Myocyte (in vitro differentiated cells): ENCODE measurements at regions not wholly inside any gene's neighbourhood (a gene's known extent, or its start where the extent isn't known, plus 50 kb on each side); places are given as distances from the start of the nearest gene placed in this dataset.
A peak's percentile ranks its signal among the peaks of the same experiment; 100 is the strongest.

Experiments
- DNase-seq: peaks from one replicate; pipeline ENCODE4 v3.0.0-alpha.2; 2012; ENCODE audit warnings: low read depth

DNA sequence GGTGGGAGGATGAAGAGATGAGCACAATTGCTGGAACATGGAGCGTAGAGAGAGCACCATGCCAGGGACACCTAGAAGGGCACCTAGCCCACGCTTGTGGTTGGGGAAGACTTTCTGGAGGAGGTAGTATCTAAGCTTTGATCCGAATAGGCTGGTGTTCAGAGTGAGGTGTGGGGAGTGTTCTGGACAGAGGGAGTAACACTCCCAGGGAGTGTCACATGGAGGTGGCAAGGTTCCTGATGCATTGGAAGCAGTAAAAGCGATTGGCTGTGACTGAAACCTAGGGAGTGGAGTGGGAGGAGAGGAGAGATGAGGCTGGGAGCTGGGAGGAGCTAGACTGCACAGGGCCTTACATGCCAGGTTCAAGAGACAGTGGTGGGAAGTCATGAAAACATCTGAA lies 188.0 kb upstream of the NCAM1 start:
- no peak for DNase-seq

DNA sequence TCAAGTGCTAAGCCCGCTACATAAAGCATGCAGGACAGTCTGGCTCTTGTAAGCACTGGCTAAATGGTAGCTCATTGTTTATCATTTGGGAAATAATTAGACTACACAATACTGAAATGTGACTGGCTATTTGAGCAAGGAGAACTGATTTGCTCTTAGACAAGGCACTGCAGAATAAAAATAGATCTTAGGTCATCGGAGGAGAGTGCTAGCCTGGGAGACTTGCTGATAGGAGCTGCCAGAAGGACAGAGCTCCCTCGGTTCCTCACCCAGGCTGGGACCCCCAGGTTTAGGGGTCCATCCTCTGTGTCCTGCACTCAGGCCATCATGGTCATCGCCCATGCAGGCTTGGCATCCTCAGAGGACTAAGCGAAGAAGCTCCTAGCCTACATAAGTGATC lies 184.4 kb upstream of the NCAM1 start:
- peak; percentile 60 for DNase-seq

DNA sequence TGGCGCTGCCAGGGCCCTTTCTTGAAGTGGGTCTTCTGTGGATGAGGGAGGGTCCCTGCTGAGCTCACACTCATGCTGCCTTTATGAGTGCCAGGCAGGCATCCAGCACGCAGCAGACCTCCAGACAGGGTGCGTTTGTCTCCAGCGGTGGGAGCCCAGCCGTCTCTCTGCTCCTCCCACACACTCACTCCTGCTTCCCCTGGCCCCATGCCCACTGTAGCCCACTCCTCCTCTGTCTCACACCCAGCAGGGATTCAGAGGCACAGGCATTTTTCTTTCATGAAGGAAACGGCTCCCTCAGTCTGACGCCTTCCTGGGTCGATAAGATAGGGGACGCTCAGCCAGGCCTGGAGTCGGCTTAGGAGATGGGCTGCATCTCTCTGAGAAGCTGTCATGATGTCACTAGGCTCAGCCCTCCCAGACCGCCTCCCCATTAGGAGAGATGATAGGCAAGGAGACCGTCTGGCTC lies 183.9 kb upstream of the NCAM1 start:
- DNase-seq = no peak

DNA sequence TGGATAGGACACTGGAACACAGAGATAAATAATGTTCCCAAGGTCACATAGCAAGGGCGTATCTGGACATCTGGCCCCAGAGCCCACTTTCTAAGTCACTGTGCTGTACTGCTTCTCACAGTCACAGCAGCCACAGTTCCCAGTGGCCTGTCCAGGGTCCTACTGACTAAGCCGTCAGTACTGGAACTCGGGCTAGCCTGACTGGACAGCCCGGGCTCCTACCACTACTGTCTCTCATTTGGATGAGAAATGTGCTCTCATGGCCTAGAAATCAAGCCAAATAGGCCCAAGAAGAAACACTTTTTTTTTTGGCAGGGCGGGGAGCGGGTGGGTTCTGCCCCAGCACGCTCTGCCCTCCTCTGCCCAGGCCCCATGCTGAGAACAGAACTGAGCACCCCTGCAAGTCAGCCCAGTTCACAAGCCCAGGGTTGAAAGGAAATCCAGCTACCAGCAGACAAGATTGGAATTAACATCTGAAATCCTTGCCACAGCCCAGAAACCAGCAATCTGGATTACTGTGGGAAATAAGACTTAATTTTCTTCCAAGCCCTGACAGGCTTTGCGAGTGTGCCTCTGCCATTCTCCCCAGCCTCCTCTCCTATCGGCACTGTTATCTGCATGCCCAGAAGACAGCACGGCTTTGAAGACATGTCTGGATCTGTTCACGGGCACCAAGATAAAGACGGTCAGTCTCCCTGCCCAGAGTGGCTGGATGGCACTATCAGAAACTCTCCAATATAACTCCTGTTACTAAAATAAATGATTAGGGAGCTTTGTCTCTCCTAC lies 182.9 kb upstream of the NCAM1 start:
- DNase-seq = no peak

DNA sequence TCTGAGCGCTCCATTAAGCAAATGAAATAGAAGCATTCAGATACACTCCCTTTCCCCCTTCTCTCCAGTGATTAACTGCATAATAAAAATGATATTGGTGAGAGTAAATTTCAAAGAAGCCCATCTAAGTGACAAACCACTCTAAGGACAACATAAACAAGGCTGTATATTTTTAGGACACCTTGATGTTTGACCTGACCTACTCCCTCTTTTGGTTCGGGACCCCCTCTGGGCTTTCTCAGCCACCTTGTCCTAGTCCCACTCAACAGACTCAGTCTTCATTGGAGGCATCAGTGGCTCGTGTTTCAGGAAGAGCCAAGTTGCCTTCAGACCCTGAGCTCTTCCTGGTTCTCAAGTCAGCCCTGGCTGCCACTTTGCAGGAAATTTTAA lies 182.3 kb upstream of the NCAM1 start:
- no peak for DNase-seq

DNA sequence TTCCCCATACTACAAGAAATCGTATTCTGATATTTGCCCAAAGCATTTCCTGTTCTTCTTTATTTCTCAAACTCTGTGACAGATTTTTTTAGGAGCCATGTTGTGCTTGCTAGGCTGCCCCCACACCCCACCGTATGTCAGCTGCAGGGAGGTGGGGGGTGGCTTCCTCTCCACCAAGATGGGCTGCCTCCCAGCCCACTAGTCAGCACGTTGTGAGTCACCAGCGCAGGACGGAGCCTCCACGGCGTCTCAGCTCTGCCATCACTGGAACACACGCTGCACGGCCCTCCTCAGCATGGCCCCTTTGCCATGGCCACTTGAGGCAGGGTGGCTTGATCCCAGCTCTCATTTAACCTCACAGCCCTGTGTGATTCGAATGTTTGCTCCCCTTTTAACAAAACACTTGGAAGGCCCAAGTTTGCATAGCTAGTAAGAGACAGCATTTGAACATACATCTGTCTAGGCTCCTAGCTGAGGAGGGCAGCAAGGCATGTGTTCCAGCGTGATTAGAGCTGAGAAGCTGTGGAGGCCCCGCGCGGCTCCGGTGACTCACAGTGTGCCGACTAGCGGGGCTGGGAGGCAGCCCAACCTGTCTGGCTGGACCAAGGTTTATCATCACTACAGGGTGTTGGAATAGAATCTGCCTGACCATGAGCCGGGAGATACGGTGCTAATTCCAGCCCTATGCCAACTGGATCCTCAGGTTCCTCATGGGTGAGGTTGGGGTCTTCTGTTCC lies 180.7 kb upstream of the NCAM1 start:
- DNase-seq = peak; percentile 53

DNA sequence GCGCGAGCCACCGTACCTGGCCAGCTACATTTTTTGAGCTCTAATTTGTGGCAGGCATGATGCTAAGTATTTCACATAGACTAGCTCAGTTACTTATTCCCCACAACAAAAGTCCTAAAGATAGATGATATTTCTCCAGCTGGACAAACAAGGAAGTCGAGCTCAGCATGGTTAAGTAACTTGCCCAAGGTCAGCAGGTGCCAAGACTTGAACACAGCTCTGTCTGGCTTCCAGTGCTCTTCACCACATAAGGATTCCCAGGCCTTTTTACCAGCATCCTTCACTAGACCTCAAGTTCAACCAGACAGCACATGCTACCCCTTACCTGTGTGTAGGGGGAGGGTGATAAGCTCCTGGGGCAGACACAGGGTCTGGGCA lies 177.3 kb upstream of the NCAM1 start:
- DNase-seq = no peak

DNA sequence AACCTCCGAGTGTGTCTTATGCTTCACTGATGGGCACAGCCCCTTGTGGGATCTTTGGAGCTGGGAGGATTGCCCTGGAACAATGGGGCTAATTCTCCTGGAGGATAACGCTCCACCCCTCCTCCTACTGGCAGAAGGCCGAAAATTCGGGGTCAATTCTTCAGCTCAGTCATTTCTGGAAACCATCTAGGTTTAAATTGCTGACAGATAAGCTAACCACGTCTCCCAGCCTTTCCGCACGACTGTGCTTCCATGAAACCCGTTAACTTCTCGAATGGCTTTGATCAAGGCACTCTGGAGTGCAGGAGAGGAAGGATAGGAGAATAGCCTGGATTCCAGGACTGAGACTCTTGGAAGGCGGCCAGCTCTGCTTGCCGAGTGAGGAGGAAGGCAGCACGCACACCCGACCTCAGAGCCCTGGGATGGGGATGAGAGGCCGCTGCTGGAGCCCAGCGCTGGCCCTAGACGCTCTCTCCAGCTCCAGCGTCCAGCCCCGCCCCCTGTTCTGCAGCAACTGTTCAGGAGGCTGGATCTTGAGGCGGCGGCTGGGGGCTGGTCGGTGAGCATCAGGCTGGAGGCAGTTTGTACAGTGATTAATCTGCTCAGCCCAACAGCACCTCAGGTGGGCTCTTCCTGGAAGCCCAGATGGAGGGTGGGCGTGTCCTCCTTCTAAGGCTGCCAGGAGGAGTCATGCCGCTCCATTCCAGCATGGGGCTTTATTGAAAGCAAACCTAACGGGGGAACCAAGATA lies 176.7 kb upstream of the NCAM1 start:
- peak; percentile 73 for DNase-seq

DNA sequence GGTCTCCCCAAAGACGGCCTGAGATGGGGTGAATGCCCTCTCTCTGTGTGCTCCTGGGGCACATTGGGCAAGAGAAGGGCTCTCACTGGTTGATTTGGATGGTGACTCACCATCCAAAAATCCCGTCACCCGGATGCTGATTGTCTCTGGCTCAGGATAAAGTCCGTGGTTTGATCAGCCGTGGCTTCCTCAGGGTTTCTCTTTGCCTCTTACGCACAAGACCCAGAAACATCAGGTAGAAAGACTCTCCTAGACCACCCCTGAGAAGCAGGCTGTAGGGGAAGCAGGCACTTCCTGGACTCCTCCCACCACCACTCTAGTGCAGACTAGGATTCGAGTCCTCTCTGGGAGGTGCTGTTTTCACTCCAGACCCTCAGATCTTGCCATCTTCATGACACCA lies 176.1 kb upstream of the NCAM1 start:
- peak; percentile 47 for DNase-seq

DNA sequence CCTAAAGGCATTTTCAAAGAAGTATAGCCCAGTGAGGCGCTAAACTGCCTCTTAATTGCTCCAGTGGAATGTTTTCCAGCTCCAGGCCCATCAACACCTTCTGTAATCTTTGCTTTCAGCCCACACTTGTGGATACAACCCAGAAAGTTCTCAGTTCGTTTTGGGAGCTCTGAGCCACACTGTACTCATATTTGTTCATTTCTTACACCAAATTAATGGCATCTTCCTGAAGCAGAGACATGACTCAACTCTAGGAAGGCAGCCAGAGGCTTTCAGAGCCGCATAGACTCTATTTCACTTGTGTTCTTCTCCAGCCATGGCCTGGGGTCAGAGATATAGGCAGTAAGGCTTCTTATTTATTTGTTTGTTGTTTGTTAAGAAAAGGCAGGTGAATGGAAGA lies 175.5 kb upstream of the NCAM1 start:
- DNase-seq = peak; percentile 53

DNA sequence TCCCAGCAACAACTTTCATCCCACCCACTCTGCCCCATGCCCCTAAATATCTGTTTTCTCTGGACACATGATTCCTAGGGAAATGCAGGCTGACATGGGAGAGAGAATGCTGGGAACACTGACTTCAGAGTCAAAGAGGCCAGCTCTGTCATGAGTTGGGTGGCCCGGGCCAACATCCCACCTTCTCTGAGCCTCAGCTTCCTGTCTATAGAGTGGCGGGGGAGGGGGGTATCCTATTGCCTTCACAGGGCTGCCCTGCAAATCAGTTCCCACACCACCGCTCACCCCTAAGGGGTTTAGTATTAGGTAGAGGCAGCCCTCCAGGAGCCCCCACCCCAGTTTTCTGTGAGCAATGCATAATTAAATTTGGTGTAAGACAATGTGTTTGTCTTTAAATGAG lies 175.0 kb upstream of the NCAM1 start:
- no peak for DNase-seq

DNA sequence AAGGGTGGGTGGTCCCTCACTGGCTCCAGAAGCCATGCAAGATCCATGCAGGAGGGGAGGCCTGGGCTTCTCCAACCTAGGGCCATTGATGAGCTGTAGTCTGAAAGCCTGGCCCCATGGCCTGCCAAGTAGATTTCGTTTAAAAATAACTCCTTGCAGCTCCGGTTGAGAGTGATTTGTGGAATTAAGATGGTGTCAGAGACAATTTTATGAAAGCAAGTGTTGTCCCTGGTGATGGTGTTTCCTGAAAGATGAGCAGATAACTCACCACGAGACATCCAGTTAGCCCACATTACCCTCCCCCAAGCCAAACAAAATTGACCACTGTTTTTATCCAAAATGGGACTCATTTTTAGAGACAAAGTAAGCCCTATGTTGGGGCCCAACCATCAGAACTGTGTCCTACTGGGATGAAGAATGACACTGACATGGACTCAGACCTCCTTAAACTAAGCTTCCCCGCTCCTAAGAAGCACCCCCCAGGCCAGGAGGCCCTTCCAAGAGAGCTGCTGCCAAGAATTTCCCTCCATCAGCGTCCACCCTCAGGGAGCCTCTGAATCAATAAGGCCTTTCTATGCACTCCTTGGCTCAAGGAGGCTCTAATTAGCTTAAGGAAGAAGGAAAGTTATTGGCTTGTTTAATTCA lies 174.2 kb upstream of the NCAM1 start:
- peak; percentile 52 for DNase-seq

DNA sequence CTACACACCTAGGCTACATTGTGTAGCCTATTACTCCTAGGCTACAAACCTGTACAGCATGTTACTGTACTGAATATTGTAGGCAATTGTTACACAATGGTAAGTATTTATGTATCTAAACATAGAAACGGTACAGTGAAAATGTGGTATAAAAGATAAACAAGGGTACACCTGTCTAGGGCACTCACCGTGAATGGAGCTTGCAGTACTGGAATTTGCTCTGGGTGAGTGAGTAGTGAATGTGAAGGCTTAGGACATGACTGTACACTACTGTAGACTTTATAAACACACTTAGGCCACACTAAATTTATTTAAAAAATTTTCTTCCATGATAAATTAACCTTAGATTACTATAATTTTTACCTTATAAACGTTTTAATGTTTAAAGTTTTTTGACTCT lies 171.7 kb upstream of the NCAM1 start:
- no peak for DNase-seq

DNA sequence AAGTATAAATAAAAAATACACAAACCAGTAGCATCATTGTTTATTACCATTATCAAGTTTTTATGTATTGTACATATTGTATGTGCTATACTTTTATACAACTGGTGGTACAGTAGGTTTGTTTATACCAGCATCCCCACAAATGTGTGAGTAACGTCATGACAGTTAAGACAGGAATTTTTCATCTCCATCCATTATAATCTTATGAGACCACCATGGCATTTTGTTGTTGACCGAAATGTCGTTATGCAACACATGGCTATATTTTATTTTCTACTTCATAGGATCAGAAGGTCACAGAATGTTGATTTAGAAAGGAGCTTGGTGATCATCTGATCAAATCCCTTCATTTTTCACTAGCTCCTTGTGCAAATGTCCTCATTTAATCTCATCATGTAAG lies 170.9 kb upstream of the NCAM1 start:
- no peak for DNase-seq

DNA sequence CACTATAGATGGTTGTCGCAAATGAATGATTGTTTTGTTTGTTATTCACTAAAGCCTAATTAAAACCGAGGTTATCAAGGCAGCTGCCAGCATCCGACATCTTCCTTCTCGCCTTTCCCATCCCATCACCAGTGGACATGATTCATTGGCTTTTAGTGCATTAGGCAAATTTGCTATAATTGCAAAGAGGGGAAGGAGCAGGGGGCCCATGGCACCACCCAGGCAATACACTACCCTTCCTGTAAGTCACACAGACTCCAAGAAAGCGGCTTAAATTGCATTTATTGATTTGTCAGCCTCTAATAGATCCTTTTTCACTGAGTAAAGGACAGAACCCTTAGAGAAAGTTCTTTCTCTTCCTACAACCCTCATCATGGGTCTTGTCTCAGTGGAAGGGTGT lies 169.2 kb upstream of the NCAM1 start:
- DNase-seq = no peak

DNA sequence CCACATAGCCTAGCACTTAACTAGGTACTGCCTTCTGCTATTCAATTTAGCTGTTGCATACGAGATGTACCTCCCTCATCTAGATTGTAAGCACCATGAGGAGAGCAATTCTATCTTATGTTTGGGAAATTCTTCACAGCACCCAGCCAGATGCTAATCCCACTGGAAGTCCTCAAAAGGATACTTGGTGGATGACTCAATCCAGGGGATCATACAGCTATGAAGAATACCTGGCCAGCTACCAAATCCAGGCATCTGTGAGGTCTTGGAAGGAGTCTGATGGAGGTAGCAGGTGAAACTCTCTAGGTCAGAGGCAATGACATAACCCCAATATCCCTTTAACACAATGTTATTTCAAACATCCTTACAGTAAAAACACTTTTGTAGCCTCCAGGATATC lies 167.8 kb upstream of the NCAM1 start:
- no peak for DNase-seq

DNA sequence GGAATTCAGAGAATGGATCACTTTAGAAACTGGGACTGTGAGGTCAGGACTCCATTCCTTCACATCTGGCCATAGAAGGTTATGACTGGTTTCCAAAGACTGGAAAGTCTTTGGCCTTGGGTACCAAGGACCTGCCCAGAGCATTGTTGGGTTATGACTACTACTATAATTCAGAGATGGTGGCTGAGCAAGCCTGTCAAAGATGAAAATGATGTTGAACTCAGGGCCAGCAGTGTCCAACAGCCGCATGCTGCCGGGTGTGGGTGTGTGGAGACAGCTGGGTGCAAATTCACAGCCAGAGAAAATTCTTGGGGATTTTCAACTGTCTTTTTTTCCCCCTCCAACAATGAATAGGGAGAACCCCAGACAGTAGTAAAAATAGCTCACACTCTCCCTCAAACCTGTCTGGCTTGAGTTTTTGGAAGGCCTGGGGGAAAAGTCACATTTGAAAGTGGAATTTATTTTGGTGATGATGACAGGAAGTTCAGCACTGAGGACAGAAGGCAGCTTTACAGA lies 166.8 kb upstream of the NCAM1 start:
- peak; percentile 97 for DNase-seq

DNA sequence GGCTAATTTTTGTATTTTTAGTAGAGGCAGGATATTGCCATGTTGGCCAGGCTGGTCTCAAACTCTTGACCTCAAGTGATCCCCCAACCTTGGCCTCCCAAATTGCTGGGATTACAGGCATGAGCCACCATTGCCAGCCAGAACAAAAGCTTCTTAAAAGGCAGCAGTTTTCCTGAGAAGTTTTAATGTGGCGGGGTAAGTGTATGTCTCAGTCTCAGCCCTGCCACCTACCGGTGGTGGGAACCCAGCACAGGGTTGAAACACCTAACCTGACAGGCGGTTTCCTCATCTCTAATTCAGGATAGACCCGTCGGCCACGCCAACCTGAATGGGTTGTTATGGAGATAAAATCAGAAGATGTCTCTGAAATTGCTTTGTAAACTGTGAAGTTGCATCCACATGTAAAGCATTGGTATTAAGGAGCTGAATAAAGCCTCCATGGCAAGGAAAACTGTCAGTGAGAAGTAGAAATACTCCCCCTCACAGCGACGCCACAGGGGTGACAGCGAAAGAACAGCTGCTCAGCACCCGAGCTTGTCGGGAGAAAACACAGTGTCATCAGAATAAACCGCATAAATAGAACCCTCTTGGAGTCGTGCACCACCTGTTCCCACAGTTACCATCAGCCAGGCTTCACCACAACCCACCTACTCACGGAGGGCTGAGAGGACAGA lies 165.9 kb upstream of the NCAM1 start:
- DNase-seq = peak; percentile 97

DNA sequence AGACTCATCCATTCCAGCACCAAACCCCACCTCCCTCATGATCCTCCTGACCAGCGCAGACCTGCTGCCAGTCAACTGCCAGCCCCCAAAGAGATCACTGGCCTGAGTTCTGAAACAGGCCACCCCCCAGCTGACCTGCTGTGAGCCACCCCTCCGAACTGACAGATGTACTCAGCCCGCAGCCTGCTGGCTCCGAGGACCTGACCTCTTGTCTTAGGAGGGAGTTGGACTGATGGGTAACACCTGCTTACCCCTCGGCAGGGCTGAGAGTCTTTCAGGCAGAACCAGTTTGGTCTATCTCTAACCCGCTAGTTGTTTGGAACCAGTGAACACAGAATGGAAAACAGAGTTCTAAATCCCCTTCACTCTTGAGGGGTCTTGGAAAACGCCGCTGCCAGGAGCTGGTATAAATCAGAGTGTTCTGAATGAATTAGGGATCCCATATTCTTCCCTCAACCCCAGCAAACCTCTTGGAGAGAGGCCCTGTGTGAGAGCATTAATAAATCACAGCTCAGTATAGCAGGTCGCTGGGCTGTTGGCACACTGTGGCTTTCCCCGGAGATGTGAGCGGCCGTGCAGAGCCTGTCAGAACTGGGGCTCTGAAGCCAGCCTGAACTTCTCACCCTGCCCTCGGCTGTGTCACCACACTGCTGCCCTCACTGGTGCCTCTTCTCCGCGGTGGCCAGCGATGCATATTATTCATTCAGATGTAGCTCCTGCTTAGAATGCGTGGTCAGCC lies 165.1 kb upstream of the NCAM1 start:
- peak; percentile 93 for DNase-seq

DNA sequence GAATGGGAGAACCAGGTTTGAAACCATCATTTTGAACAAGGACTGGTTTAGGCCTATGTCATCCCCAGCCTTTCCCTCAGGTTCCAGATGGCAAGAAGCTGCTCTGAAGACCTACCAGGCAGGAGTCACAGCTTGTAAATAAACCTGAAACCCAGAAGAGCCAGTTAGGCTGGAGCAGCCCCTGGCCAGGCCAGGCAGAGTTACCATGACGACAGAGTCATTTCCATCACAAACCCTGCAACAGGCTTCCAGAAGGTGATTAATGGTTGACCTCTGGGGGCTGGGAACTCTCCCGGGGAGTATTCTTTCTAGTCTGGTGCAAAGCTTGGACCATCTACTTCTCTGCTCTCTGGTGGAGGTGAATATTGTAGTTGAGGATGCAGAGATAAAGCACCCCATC lies 164.1 kb upstream of the NCAM1 start:
- DNase-seq = no peak
